ENCODE measurements at regions not wholly inside any gene's neighbourhood (a gene's known extent, or its start where the extent isn't known, plus 50 kb on each side); places are given as distances from the start of the nearest gene placed in this dataset.
"Not testable (repeated sequence)": the region's sequence is repeated elsewhere in the genome, so short reads cannot be mapped to it uniquely, and the experiment has no call there.

- TF ChIP-seq EZH2phosphoT487 (IDR thresholded peaks at IDR 0.05; ENCODE audit: low read length); CTCF (IDR thresholded peaks at IDR 0.05; ENCODE audit: low read length); EZH2 (optimal IDR thresholded peaks at IDR 0.05; ENCODE audit: low read depth, low read length): not testable (repeated sequence)
Observed at GRCh38 chr6:137634177-137634576, 140.0 kb upstream of the OLIG3 start.
